ENCODE measurements at regions not wholly inside any gene's neighbourhood (a gene's known extent, or its start where the extent isn't known, plus 50 kb on each side); places are given as distances from the start of the nearest gene placed in this dataset.
"Not testable (repeated sequence)": the region's sequence is repeated elsewhere in the genome, so short reads cannot be mapped to it uniquely, and the experiment has no call there.

DNA sequence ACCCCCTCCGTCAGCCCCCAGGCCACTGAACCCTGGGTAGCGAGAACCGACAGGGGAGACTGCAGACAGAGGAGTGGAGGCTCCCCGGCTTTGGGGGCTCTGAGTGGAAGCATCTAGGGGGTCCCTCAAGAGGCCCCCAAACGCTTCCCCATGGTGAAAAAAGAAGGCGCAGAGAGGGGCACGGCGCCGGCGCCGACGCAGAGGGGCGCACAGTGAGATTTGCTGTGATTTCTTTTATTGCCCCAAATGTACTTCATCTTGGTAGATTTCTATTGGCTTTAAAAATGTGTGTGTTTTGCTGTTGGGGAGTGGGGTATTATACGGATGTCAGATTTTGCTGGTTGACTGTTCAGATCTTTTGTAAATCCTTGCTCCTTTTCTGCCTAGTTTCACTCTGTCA lies 392.9 kb downstream of the GOLGA6L6 start:
- DNase-seq, result not testable (repeated sequence)

DNA sequence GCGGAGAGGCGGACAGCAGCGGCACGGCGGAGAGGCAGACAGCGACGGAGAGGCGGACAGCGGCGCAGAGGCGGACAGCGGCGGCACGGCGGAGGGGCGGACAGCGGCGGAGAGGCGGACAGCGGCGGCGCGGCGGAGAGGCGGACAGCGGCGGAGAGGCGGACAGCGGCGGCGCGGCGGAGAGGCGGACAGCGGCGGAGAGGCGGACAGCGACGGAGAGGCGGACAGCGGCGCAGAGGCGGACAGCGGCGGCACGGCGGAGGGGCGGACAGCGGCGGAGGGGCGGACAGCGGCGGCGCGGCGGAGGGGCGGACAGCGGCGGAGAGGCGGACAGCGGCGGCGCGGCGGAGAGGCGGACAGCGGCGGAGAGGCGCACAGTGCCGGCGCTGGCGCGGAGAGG lies 393.6 kb downstream of the GOLGA6L6 start:
- not testable (repeated sequence) for DNase-seq

DNA sequence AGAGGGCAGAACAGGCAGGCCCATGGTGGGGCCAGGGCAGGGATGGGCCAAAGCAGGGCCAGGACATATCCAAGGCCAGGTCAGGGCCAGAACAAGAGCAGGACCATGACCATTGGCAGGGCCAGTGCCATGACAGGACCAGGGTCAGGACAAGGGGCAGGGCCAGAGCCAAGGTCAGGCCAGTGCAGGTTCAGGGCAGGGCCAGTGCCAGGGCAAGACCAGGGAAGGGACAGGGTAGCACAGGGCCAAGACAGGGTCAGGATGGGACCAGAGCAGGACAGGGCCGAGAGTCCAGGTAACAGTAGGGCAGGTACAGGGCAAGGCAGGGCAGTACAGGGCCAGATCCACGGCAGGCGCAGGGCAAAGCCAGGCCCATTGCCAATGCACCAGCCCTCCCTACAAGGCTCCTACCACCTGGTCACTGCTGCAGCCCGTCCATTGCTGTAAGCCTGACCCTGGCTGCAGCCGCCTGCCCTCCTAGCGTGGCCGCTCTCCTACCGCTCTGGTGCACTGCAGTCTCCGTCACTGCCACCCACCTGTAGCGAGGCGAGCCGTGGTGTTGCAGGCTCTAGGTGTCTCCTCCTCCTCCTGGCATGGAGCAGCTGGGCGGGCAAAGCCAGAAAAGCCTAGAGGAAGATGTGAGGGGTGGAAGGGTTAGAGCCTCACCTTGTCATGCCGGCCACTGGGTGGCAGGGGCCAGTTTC lies 397.1 kb downstream of the GOLGA6L6 start:
- DNase-seq, result not testable (repeated sequence)

GRCh38 chr15:20142906-20143305 lies 398.7 kb downstream of the GOLGA6L6 start:
- not testable (repeated sequence) for DNase-seq

DNA sequence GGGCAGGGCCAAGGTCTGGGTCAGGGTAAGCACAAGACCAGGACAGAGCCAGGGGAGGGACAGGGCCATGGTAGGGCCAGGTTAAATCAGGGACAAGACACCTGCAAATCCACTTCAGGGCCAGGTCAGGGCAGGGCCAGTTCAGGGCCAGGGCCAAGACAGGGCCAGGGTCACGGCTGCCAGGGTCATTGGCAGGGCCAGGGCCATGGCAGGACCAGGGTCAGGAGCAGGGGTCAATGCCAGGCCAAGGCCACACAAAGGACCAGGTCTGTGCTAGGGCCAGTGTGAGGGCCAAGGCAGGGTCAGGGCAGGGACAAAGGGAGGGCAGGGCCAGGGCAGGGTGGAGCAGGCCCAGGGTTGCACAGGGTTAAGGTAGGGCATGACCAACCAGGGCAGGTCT lies 399.2 kb downstream of the GOLGA6L6 start:
- not testable (repeated sequence) for DNase-seq

DNA sequence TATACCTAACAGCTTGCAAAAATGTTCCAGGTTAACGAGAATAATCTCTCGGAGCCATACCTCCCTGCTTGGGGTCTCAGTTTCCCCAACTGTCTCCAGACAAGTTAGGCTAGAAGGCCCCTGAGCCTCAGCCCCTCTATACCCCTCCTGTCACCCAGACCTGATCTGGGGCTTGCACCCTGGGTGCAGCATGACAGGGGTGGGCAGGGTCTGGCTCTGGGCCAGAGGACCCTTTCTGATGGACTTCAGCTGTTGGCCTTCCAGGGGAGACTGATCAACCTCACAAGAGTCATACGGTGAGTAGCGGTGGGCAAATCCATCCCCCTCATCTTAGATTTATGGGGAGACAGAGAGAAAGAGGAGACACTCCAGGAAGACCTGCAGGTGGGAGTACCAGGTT lies 416.9 kb downstream of the GOLGA6L6 start:
- not testable (repeated sequence) for DNase-seq

DNA sequence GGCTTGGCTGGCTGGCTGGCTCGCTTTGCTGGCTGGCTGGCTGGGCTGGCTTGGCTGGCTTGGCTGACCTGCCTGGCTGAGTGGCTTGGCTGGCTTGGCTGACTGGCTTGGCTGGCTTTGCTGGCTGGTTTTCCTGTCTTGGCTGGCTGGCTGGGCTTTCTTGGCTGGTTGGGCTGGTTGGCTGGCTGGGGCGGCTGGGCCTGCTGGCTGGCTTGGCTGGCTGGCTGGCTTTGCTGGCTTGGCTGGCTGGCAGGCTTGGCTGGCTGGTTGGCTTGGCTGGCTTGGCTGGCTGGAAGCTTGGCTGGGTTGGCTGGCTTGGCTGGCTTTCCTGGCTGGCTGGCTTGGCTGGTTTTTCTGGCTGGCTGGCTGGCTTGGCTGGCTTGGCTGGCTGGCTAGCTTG lies 435.6 kb downstream of the GOLGA6L6 start:
- peak; percentile 61 for DNase-seq

DNA sequence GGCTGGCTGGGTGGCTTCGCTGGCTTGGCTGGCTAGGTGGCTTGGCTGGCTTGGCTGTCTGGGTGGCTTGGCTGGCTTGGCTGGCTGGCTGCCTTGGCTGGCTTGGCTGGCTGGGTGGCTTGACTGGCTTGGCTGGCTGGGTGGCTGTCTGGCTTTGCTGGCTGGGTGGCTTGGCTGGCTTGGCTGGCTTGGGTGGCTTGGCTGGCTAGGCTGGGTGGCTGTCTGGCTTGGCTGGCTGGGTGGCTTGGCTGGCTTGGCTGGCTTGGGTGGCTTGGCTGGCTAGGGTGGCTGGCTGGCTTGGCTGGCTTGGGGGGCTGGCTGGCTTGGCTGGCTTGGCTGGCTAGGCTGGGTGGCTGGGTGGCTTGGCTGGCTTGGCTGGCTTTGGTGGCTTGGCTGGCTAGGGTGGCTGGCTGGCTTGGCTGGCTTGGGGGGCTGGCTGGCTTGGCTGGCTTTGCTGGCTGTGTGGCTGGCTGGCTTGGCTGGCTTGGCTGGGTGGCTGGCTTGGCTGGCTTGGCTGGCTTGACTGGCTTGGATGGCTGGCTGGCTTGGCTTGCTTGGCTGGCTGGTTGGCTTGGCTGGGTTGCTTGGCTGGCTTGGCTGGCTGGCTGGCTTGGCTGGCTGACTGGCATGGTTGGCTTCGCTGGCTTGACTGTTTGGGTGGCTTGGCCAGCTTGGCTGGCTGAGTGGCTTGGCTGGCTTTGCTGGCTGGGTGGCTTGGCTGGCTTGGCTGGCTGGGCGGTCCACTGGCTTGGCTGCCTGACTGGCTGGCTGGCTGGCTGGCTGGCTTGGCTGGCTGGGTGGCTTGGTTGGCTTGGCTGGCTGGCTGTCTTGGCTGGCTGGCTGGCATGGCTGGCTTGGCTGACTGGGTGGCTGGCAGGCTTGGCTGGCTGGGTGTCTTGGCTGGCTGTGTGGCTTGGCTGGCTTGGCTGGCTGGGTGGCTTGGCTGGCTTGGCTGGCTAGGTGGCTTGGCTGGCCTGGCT lies 436.3 kb downstream of the GOLGA6L6 start:
- peak; percentile 63 for DNase-seq

- DNase-seq, result peak; percentile 70
Measured at GRCh38 chr15:20104551-20104950, 437.0 kb downstream of the GOLGA6L6 start.

GRCh38 chr15:20102862-20103261 lies 438.7 kb downstream of the GOLGA6L6 start:
- DNase-seq, result peak; percentile 60

GRCh38 chr15:20102209-20102608 lies 439.4 kb downstream of the GOLGA6L6 start:
- DNase-seq, result peak; percentile 61

GRCh38 chr15:20101281-20101680 lies 440.3 kb downstream of the GOLGA6L6 start:
- DNase-seq, result not testable (repeated sequence)

DNA sequence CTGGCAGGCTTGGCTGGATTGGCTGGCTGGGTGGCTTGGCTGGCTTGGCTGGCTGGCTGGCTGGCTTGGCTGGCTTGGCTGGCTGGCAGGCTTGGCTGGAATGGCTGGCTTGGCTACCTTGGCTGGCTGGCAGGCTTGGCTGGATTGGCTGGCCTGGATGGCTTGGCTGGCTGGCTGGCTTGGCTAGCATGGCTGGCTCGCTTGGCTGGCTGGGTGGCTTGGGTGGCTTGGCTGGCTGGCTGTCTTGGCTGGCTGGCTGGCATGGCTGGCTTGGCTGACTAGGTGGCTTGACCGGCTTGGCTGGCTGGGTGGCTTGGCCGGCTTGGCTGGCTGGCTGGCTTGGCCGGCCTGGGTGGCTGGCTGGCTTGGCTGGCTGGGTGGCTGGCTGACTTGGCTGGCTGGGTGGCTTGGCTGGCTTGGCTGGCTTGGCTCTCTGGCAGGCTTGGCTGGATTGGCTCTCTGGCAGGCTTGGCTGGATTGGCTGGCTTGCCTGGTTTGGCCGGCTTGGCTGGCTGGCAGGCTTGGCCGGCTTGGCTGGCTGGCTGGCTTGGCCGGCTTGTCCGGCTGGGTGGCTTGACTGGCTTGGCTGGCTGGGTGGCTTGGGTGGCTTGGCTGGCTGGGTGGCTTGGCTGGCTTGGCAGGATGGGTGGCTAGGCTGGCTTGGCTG lies 440.9 kb downstream of the GOLGA6L6 start:
- not testable (repeated sequence) for DNase-seq

- DNase-seq, result not testable (repeated sequence)
Measured at GRCh38 chr15:20095699-20096303, 445.8 kb downstream of the GOLGA6L6 start.

- DNase-seq, result not testable (repeated sequence)
Measured at GRCh38 chr15:20089541-20089940, 452.1 kb downstream of the GOLGA6L6 start.

DNA sequence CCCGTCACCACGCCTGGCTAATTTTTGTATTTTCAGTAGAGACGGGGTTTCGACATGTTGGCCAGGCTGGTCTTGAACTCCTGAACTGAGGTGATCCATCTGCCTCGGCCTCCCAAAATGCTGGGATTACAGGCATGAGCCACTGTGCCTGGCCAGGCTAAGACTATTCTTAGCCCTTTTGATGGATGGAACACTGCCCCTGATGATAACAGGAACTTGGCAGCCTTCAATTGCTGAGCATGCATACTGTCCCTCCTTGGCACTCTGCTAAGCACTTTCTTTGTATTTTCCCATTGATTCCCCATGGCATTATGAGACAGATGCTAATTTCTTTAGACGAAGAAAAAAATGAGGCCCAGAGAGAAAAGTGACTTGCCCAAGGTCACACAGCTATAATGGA lies 457.6 kb downstream of the GOLGA6L6 start:
- not testable (repeated sequence) for DNase-seq

- DNase-seq, result not testable (repeated sequence)
Measured at GRCh38 chr15:20074082-20074481, 467.5 kb downstream of the GOLGA6L6 start.

GRCh38 chr15:20069043-20069442 lies 472.6 kb downstream of the GOLGA6L6 start:
- DNase-seq, result not testable (repeated sequence)

DNA sequence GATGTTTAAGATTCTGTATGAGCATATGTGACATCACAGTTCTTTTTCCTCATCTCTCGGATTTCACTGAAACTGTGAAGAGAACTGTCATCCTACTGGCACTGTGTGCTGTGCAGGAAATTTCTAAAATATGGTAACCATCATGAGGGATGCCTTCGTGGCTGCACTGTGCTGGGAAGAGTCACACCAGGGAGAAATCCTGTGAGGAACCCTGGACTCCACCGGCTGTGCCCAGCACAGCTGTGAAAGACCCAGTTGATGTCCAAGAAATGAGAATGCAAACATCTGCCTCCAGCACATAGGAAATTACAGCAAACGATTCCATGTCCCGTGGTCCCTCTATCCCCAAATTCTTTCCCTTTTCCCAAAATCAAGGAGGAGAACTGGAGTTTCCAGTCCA lies 475.4 kb downstream of the GOLGA6L6 start:
- not testable (repeated sequence) for DNase-seq

GRCh38 chr15:20065508-20065907 lies 476.1 kb downstream of the GOLGA6L6 start:
- not testable (repeated sequence) for DNase-seq

DNA sequence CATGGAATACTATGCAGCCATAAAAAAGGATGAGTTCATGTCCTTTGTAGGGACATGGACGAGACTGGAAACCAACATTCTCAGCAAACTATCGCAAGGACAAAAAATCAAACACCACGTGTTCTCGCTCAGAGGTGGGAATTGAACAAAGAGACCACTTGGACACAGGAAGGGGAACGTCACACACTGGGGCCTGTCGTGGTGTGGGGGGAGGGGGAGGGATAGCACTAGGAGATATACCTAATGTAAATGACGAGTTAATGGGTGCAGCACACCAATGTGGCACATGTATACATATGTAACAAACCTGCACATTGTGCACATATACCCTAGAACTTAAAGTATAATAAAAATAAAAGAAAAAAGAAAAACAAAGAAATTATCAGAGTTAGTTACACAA lies 478.4 kb downstream of the GOLGA6L6 start:
- DNase-seq, result not testable (repeated sequence)

- DNase-seq, result not testable (repeated sequence)
Measured at GRCh38 chr15:20060838-20061237, 480.8 kb downstream of the GOLGA6L6 start.

- DNase-seq, result not testable (repeated sequence)
Measured at GRCh38 chr15:20056871-20057270, 484.7 kb downstream of the GOLGA6L6 start.
